ENCODE measurements at regions not wholly inside any gene's neighbourhood (a gene's known extent, or its start where the extent isn't known, plus 50 kb on each side); places are given as distances from the start of the nearest gene placed in this dataset.

DNA sequence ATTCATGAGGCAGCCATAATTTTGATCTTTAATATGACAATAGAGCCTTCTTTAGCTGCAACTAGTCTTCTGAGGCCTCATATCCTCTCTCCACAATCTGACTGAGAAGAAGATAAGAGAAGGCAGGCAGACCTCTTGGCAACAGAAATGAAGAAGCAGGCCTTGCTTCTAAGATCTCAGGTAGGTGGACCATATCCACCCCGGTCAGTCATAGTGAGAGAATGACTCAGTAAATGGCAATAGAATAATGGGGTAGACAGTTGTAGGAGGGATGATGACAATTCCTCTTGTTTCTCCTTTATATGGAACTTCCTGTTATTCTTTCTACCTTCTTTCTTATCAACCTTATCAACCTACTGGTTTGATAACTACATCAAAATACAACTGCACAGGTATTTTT lies 246.7 kb upstream of the G2E3 start:
- TF ChIP-seq POLR2A (IDR thresholded peaks at IDR 0.05; ENCODE audit: low read length) (no peak), GATA1 (IDR thresholded peaks at IDR 0.05; ENCODE audit: low read depth, low read length) (no peak)

Data from erythroblast (primary cell).